NT2/D1 (cell line): ENCODE measurements at regions not wholly inside any gene's neighbourhood (a gene's known extent, or its start where the extent isn't known, plus 50 kb on each side); places are given as distances from the start of the nearest gene placed in this dataset.
"Not testable (repeated sequence)": the region's sequence is repeated elsewhere in the genome, so short reads cannot be mapped to it uniquely, and the experiment has no call there.

Source experiments
- SUZ12 ChIP-seq: IDR thresholded peaks from 2 replicates; pipeline ENCODE4 v1.6.1; 2011; ENCODE audit not compliant: insufficient read length, insufficient read depth; ENCODE audit errors: extremely low read depth
- YY1 ChIP-seq: IDR thresholded peaks from 2 replicates; pipeline ENCODE4 v1.6.1; 2011; ENCODE audit not compliant: insufficient read length, insufficient read depth
- ZNF274 ChIP-seq: IDR thresholded peaks from 2 replicates; pipeline ENCODE4 v1.6.1; 2011; ENCODE audit warnings: mild to moderate bottlenecking, low read depth, low read length

DNA sequence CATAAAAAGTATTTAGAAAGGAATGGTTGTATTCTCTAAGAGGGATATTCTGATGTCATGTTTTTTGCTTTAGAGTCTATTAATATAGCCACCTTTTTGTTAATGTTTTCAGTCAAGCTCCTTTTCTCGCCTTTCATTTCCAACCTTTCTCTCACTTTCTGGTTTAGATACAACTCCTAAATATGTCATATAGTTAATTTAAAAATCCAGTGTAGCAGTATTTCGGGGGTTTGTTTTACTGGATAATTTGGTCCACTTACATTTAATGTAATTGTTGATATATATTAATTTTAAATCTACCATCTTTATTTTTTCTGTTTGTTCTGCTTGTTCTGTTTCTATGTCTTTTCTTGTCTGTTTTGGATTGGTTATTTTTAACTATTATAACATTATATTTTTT, 121.1 kb downstream of the FAM72C start:
- TF ChIP-seq SUZ12, YY1, ZNF274: not testable (repeated sequence)
